H1 (cell line): ENCODE measurements at regions not wholly inside any gene's neighbourhood (a gene's known extent, or its start where the extent isn't known, plus 50 kb on each side); places are given as distances from the start of the nearest gene placed in this dataset.

ENCODE experiments used
- CTCF ChIA-PET: fragments of 300-600 bp; sonication (Branson Sonifier 250); formaldehyde crosslinking; loops from one replicate; lab custom pipeline; 2021; ENCODE audit not compliant: partially characterized antibody; lab: Charles Lee
- POLR2A ChIA-PET: fragments of 300-600 bp; sonication (Branson Sonifier 250); formaldehyde crosslinking; loops from one replicate; lab custom pipeline; 2021; ENCODE audit warnings: inconsistent platforms; ENCODE audit not compliant: partially characterized antibody; lab: Charles Lee
- DNase-seq, 2 experiments: peaks; one replicate each; pipeline versions ENCODE4 v3.0.0 to v3.0.0-alpha.2; 2010 to 2022; ENCODE audit warnings: low spot score in 2 of 2, low read depth in 1 of 2, mixed read lengths in 1 of 2
- FAIRE-seq: peaks from 2 replicates; lab custom pipeline; 2011; peaks lifted over from hg19 to GRCh38; lab: Jason Lieb, UNC
- H2AFZ ChIP-seq: 2 replicates; pipeline ENCODE4 v1.8.1; 2012; ENCODE audit warnings: low read length, inconsistent platforms
- H2AK5ac ChIP-seq: 2 replicates; pipeline ENCODE4 v1.6.1; 2013; ENCODE audit warnings: low read depth, low read length
- H2BK120ac ChIP-seq: replicated peaks from 2 replicates; pipeline ENCODE3; 2013; ENCODE audit warnings: low read depth, low read length, inconsistent platforms
- H2BK12ac ChIP-seq: 2 replicates; pipeline ENCODE4 v1.6.1; 2013; ENCODE audit warnings: low read depth, low read length
- H2BK15ac ChIP-seq: 2 replicates; pipeline ENCODE4 v1.6.1; 2013; ENCODE audit warnings: low read length
- H2BK20ac ChIP-seq: 2 replicates; pipeline ENCODE4 v1.6.1; 2013; ENCODE audit warnings: low read length
- H2BK5ac ChIP-seq: 2 replicates; pipeline ENCODE4 v1.6.1; 2013; ENCODE audit warnings: low read depth, low read length
- H3K14ac ChIP-seq: 2 replicates; pipeline ENCODE4 v1.6.1; 2013; ENCODE audit warnings: inconsistent platforms; ENCODE audit not compliant: insufficient read length
- H3K18ac ChIP-seq: 2 replicates; pipeline ENCODE4 v1.6.1; 2013; ENCODE audit warnings: low read length; ENCODE audit errors: extremely low read depth
- H3K23ac ChIP-seq: 2 replicates; pipeline ENCODE4 v1.6.1; 2013; ENCODE audit warnings: inconsistent platforms; ENCODE audit not compliant: insufficient read length
- H3K23me2 ChIP-seq: 2 replicates; pipeline ENCODE4 v1.6.1; 2013; ENCODE audit warnings: low read depth, low read length
- H3K27ac ChIP-seq: 2 replicates; pipeline ENCODE4 v1.6.1; 2011; ENCODE audit warnings: low read depth, low read length, inconsistent platforms
- H3K27me3 ChIP-seq, 4 experiments: replicated peaks in 1 of 4; 1 replicate in 1 of 4; 2 replicates in 3 of 4; pipeline versions ENCODE4 v1.6.1 to v1.8.1; 2011 to 2013; ENCODE audit warnings: low read length in 3 of 4, mild to moderate bottlenecking in 3 of 4, inconsistent platforms in 2 of 4, mixed read lengths in 2 of 4, moderate library complexity in 1 of 4; ENCODE audit not compliant: control insufficient read depth in 3 of 4, insufficient read depth in 3 of 4; ENCODE audit errors: extremely low read depth in 1 of 4
- H3K36me3 ChIP-seq, 4 experiments: 2 replicates each; pipeline versions ENCODE4 v1.6.1 to v1.8.1; 2011 to 2013; ENCODE audit warnings: mild to moderate bottlenecking in 4 of 4, low read length in 3 of 4, moderate library complexity in 2 of 4, control low read depth in 1 of 4, inconsistent platforms in 1 of 4; ENCODE audit not compliant: insufficient read depth in 4 of 4, control insufficient read depth in 2 of 4
- H3K4ac ChIP-seq: replicated peaks from 2 replicates; pipeline ENCODE3; 2013; ENCODE audit warnings: low read length, low read depth, mixed read lengths, inconsistent platforms; ENCODE audit not compliant: insufficient read length
- H3K4me1 ChIP-seq, 4 experiments: replicated peaks in 1 of 4; 1 replicate in 1 of 4; 2 replicates in 3 of 4; pipeline versions ENCODE4 v1.6.1 to v1.8.1; 2011 to 2013; ENCODE audit warnings: low read length in 3 of 4, inconsistent platforms in 2 of 4, mixed read lengths in 1 of 4; ENCODE audit not compliant: insufficient read depth in 4 of 4, control insufficient read depth in 3 of 4
- H3K4me2 ChIP-seq, 2 experiments: 2 replicates each; pipeline versions ENCODE4 v1.6.1 to v1.8.1; 2011 to 2013; ENCODE audit warnings: low read depth in 2 of 2, low read length in 2 of 2, control low read depth in 1 of 2, inconsistent platforms in 1 of 2, mild to moderate bottlenecking in 1 of 2; ENCODE audit not compliant: insufficient read depth in 1 of 2
- H3K4me3 ChIP-seq, 4 experiments: fragments of 200-600, 300-600 bp in 1 of 4; sonication (generic), shearing (Covaris generic), sonication (Bioruptor Twin) in 1 of 4; 2 replicates each; pipeline versions ENCODE4 v1.5.1 to v1.8.1; 2011 to 2016; ENCODE audit warnings: low read length in 4 of 4, low read depth in 3 of 4, control low read depth in 2 of 4, inconsistent platforms in 2 of 4, mild to moderate bottlenecking in 2 of 4, mixed read lengths in 1 of 4, moderate library complexity in 1 of 4; ENCODE audit not compliant: insufficient read depth in 2 of 4; ENCODE audit errors: extremely low read depth in 1 of 4
- H3K56ac ChIP-seq: replicated peaks from 2 replicates; pipeline ENCODE3; 2013; ENCODE audit warnings: low read depth, mild to moderate bottlenecking, mixed read lengths, low read length, inconsistent platforms; ENCODE audit not compliant: insufficient read length
- H3K79me1 ChIP-seq: 2 replicates; pipeline ENCODE4 v1.6.1; 2013; ENCODE audit warnings: low read depth, low read length, control low read depth
- H3K79me2 ChIP-seq, 2 experiments: 2 replicates each; pipeline versions ENCODE4 v1.6.1 to v1.8.1; 2012 to 2013; ENCODE audit warnings: low read length in 2 of 2, mild to moderate bottlenecking in 2 of 2, inconsistent platforms in 1 of 2; ENCODE audit not compliant: insufficient read depth in 2 of 2, control insufficient read depth in 1 of 2
- H3K9ac ChIP-seq, 4 experiments: replicated peaks in 1 of 4; 1 replicate in 1 of 4; 2 replicates in 3 of 4; pipeline versions ENCODE4 v1.6.1 to v1.8.1; 2011 to 2013; ENCODE audit warnings: low read depth in 3 of 4, low read length in 3 of 4, control low read depth in 2 of 4, mild to moderate bottlenecking in 2 of 4, moderate library complexity in 2 of 4, inconsistent platforms in 1 of 4; ENCODE audit errors: extremely low read depth in 1 of 4
- H3K9me3 ChIP-seq, 2 experiments: 2 replicates each; pipeline versions ENCODE4 v1.6.1 to v1.8.1; 2012 to 2013; ENCODE audit warnings: mild to moderate bottlenecking in 2 of 2, moderate library complexity in 2 of 2, control low read depth in 1 of 2, inconsistent platforms in 1 of 2, low read depth in 1 of 2, low read length in 1 of 2, mixed read lengths in 1 of 2; ENCODE audit not compliant: insufficient read depth in 2 of 2
- H4K20me1 ChIP-seq, 2 experiments: replicated peaks in 1 of 2; 2 replicates each; pipeline versions ENCODE3 to v1.8.1; 2011 to 2013; ENCODE audit warnings: inconsistent platforms in 2 of 2, low read length in 2 of 2, mild to moderate bottlenecking in 1 of 2; ENCODE audit not compliant: insufficient read depth in 2 of 2, control insufficient read depth in 1 of 2
- H4K5ac ChIP-seq: 2 replicates; pipeline ENCODE4 v1.6.1; 2013; ENCODE audit warnings: low read length, low read depth, mixed read lengths, inconsistent platforms; ENCODE audit not compliant: insufficient read length
- H4K8ac ChIP-seq: 2 replicates; pipeline ENCODE4 v1.8.0; 2013; ENCODE audit warnings: mild to moderate bottlenecking, moderate library complexity, low read length, inconsistent platforms; ENCODE audit not compliant: insufficient read depth; ENCODE audit errors: extremely low read depth
- H4K91ac ChIP-seq: replicated peaks from 2 replicates; pipeline ENCODE3; 2013; ENCODE audit warnings: low read length, mixed read lengths, inconsistent platforms; ENCODE audit not compliant: insufficient read length
- CHD1 ChIP-seq: IDR thresholded peaks from 2 replicates; pipeline ENCODE4 v1.6.1; 2012; ENCODE audit warnings: low read depth, low read length, improper control_type of control experiment
- FOSL1 ChIP-seq: IDR thresholded peaks from 2 replicates; pipeline ENCODE4 v1.6.1; 2011; ENCODE audit warnings: mild to moderate bottlenecking, low read depth, low read length, moderate library complexity; ENCODE audit not compliant: insufficient read depth
- GTF2F1 ChIP-seq: IDR thresholded peaks from 2 replicates; pipeline ENCODE4 v1.6.1; 2012; ENCODE audit warnings: low read depth, low read length, improper control_type of control experiment, borderline replicate concordance
- HDAC2 ChIP-seq, 2 experiments: fragments of 300-600 bp in 1 of 2; sonication (generic) in 1 of 2; IDR thresholded peaks; 2 replicates each; pipeline ENCODE4 v1.6.1; 2011 to 2012; ENCODE audit warnings: low read depth in 2 of 2, low read length in 2 of 2, mild to moderate bottlenecking in 2 of 2, moderate library complexity in 2 of 2, borderline replicate concordance in 1 of 2, inconsistent platforms in 1 of 2
- HDAC6 ChIP-seq: IDR thresholded peaks from one replicate; pipeline ENCODE4 v1.7.1; 2012; ENCODE audit warnings: low read depth, mild to moderate bottlenecking, inconsistent platforms, low read length, moderate library complexity
- KDM4A ChIP-seq: IDR thresholded peaks from one replicate; pipeline ENCODE4 v1.7.1; 2012; ENCODE audit warnings: low read depth, mild to moderate bottlenecking, moderate library complexity, low read length, inconsistent platforms; ENCODE audit not compliant: severe bottlenecking
- MAFK ChIP-seq: IDR thresholded peaks from 2 replicates; pipeline ENCODE4 v1.6.1; 2012; ENCODE audit warnings: low read depth, mild to moderate bottlenecking, improper control_type of control experiment, low read length
- SAP30 ChIP-seq: fragments of 300-600 bp; sonication (generic); IDR thresholded peaks from 2 replicates; pipeline ENCODE4 v1.7.1; 2012; ENCODE audit warnings: low read length, moderate library complexity, mild to moderate bottlenecking, inconsistent platforms; ENCODE audit not compliant: insufficient read depth, insufficient replicate concordance
- SIN3A ChIP-seq, 2 experiments: IDR thresholded peaks in 1 of 2; conservative IDR thresholded peaks in 1 of 2; 2 replicates each; pipeline ENCODE4 v1.6.1; 2011 to 2012; ENCODE audit warnings: low read length in 2 of 2, improper control_type of control experiment in 1 of 2, low read depth in 1 of 2, mild to moderate bottlenecking in 1 of 2
- SRF ChIP-seq: IDR thresholded peaks from 2 replicates; pipeline ENCODE4 v1.6.1; 2011; ENCODE audit warnings: mild to moderate bottlenecking, low read depth, low read length, moderate library complexity
- TBP ChIP-seq: IDR thresholded peaks from 2 replicates; pipeline ENCODE4 v1.6.1; 2011; ENCODE audit warnings: low read depth, low read length, improper control_type of control experiment
- TEAD4 ChIP-seq: IDR thresholded peaks from 2 replicates; pipeline ENCODE4 v1.6.1; 2012; ENCODE audit warnings: low read depth, low read length, inconsistent platforms, mixed read lengths
- WGBS, 2 experiments: shearing (Covaris generic) in 1 of 2; methylation state at CpG; one replicate each; pipeline versions ENCODE4 v1.1.6 to v1.1.7; 2013 to 2015; ENCODE audit warnings: low lambda C conversion rate in 2 of 2, mixed read lengths in 2 of 2, inconsistent platforms in 1 of 2, low coverage in 1 of 2, missing lambda C conversion rate in 1 of 2; ENCODE audit not compliant: insufficient replicate concordance in 2 of 2, insufficient coverage in 1 of 2, insufficient read length in 1 of 2; ENCODE audit errors: extremely low coverage in 1 of 2, missing lambda C conversion rate in 1 of 2; 5-methylcytosine and 5-hydroxymethylcytosine counted together

DNA sequence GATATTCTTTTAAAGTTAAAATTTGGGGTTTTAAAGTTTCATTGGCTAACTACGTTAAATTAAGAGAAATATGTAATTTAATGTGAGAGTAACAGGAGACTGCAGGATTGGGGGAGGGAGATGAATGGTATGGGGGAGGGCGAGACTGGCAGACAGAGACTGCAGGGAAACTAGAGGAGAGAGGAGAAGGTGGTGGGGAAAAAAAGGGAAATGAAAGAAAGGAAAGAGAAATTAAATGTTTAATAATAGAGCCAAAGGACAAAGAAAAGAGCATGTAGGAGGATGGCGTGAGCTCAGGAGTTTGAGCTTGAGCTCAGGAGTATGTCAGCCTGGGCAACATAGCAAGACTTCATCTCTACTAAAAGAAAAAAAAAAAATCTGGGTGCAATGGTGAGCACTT, 115.9 kb downstream of the RFC3 start:
- ChIA-PET CTCF (interaction anchor here (0.6 to 5.7 kb wide), 2 partner anchors 144 to 1885 kb away, joined by 3 to 58 read pairs; no protein-coding TSS in a partner anchor), POLR2A (interaction anchor here (0.6 kb wide), 1 partner anchor 18 kb away, joined by 3 read pairs; no protein-coding TSS in a partner anchor)
- Histone ChIP-seq H2BK12ac (no peak overlapping the region), H3K4me1 (peaks cover 4 to 14% (median 8%) of the 10 kb centered on the region in 4 experiments), H2BK15ac (no peak overlapping the region), H3K36me3 (no peaks in the 10 kb centered on the region), H3K23me2 (no peaks in the 10 kb centered on the region), H2AFZ (no peak overlapping the region), H2BK20ac (no peak overlapping the region), H3K4me2 (no peak overlapping the region), H3K23ac (no peak overlapping the region), H3K4ac (no peak overlapping the region), H2BK5ac (no peak overlapping the region), H2AK5ac (no peak overlapping the region), H3K9me3 (no peaks in the 10 kb centered on the region), H4K20me1 (no peaks in the 10 kb centered on the region), H3K9ac (no peak overlapping the region), H3K56ac (no peak overlapping the region), H3K14ac (no peak overlapping the region), H4K8ac (no peak overlapping the region), H3K27ac (no peak overlapping the region), H3K79me2 (no peaks in the 10 kb centered on the region), H4K91ac (no peak overlapping the region), H3K4me3 (no peak overlapping the region), H4K5ac (no peak overlapping the region), H2BK120ac (no peak overlapping the region), H3K18ac (no peak overlapping the region), H3K27me3 (no peaks in the 10 kb centered on the region), H3K79me1 (no peaks in the 10 kb centered on the region)
- FAIRE-seq (no peak), DNase-seq (no peak)
- TF ChIP-seq TEAD4, result no peak
- TF ChIP-seq HDAC6, result no peak
- no peak for TF ChIP-seq SAP30
- no peak for TF ChIP-seq MAFK
- no peak for TF ChIP-seq SIN3A (conservative IDR thresholded peaks at IDR 0.05 in 1 of 2, IDR thresholded peaks at IDR 0.05 in 1 of 2; ENCODE audit: low read depth in 1 of 2, low read length in 2 of 2)
- TF ChIP-seq CHD1, result no peak
- TF ChIP-seq KDM4A, result no peak
- no peak for TF ChIP-seq GTF2F1
- TF ChIP-seq HDAC2 (IDR thresholded peaks at IDR 0.05; ENCODE audit: borderline replicate concordance in 1 of 2, low read depth in 2 of 2, low read length in 2 of 2), result no peak
- no peak for TF ChIP-seq TBP
- TF ChIP-seq SRF, result no peak
- TF ChIP-seq FOSL1, result no peak
- WGBS, 2 experiments, result 94% methylated on average over 3 of the region's 3 CpGs; no CpG with 5 or more reads in 1 of the 2 experiments
